Hindlimb muscle (tissue), 1 donor: ENCODE measurements at regions not wholly inside any gene's neighbourhood (a gene's known extent, or its start where the extent isn't known, plus 50 kb on each side); places are given as distances from the start of the nearest gene placed in this dataset.
A peak's percentile ranks its signal among the peaks of the same experiment; 100 is the strongest.

Experiments used
- DNase-seq: peaks from one replicate; pipeline ENCODE4 v3.0.0-alpha.2; 2013

- no peak for DNase-seq
Measured at GRCh38 chr1:42096554-42096953, 56.7 kb upstream of the GUCA2B start.

DNA sequence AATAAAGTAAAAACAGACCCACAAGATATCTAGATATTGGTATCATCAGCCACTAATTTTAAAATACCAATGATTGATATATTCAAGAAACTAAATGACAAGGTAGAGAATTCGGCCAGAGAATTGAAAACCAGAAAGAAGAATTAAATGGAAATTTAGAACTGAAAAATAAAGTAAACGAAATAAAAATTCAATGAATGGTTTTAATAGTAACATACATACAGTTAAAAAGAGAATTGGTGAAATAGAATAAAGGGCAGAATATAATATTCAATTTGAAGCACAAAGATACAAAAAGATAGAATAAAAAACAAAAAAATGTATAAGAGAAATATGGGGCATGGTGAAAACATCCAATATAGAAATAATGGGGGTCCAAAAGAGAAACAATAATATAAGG is 64.0 kb upstream of the GUCA2B start:
- DNase-seq = no peak

DNA sequence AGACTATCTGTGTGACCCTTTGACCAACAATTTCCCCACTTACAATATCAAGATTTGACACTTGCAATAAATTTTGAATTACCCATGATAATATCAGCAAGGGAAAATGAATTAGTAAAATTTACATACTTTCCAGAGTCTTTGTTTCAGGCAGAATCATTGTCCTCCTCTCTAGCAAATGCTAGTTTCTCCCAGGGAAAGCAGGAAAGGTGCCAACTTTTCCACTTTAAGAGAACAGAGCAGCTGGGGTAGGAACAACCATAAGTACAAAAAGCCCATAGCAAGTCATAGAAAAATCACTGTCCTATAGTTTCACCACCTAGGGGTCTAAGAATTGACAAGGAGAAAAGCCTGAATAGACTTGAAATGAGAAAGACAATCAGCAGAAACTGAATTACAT is 67.1 kb upstream of the GUCA2B start:
- DNase-seq = no peak

DNA sequence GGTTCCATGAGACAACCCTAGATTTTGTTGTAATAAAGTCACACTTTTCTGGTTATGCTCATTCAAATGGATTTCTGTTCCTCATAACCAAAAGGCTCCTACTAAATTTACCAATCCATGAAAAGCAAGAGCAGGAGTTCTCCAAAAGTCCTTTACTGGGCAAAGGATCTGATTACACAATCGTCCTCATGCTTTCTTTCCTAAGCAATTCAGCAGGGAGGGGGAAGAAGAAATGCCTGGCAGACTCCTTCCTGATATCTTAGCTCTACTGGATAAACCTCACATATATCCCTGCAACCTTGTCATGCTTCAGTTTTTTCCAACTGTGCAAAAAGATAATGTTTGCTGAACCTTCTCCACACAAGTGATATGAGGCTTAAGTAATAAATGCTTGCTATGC is 67.6 kb upstream of the GUCA2B start:
- peak; percentile 2 for DNase-seq

DNA sequence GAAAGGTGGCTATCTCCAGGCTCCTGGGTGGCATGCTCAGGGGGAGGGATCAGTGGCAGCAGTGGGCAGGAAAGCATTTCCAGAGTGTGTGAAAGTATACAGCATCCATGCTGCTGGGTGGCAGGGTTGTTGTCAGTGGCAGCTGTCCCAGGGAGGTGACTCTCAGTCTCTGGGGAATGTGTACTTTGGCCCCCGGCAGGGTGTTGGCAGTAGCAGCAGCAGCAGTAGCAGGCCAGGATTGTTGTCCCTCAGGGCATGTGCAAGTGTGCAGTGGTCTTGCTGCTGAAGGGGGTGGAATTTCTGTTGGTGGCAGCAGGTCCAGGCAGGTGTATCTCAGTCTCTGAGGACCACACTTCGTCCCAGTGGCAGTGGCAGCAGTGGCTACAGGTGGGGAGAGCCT is 71.7 kb upstream of the GUCA2B start:
- no peak for DNase-seq

- no peak for DNase-seq
Measured at GRCh38 chr1:42075179-42075578, 78.0 kb upstream of the GUCA2B start.

- DNase-seq = no peak
Measured at GRCh38 chr1:42070996-42071395, 82.2 kb upstream of the GUCA2B start.

DNA sequence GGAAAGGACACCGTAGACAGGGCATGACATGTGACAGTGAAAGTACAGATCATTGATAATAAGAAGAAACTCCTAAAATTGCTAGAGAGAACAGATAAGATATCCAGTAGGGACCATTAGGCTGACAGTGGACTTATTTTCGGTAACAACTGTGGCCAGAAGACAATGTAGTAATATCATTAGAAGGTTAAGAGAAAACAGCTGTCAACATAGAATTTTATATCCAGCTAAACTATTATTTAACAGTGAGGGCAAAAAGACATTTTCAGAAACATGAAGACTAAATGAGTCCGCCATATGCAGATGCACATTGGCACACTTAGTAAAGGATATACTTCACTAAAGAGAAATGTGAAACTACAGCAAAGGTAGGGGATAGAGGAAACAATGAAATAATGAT is 95.4 kb upstream of the GUCA2B start:
- no peak for DNase-seq

GRCh38 chr1:42056460-42056859 is 96.8 kb upstream of the GUCA2B start:
- no peak for DNase-seq

DNA sequence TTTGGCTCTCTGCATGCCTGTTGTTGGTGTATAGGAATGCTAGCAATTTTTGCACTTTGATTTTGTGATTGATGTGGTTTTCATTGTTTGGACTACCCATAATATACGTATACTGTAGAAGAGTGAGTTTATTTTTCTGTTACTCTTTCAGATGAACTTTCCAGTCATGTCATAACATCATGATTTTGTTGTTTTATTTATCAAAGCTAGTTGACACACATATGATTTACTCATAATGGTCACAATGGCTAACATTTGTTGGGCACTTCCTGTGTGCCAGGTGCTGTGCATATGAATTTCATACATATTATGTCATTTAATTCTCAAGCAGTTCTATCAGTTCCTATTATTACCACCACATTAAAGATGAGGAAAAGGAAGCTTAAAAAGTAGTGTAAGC is 98.1 kb upstream of the GUCA2B start:
- DNase-seq = no peak

DNA sequence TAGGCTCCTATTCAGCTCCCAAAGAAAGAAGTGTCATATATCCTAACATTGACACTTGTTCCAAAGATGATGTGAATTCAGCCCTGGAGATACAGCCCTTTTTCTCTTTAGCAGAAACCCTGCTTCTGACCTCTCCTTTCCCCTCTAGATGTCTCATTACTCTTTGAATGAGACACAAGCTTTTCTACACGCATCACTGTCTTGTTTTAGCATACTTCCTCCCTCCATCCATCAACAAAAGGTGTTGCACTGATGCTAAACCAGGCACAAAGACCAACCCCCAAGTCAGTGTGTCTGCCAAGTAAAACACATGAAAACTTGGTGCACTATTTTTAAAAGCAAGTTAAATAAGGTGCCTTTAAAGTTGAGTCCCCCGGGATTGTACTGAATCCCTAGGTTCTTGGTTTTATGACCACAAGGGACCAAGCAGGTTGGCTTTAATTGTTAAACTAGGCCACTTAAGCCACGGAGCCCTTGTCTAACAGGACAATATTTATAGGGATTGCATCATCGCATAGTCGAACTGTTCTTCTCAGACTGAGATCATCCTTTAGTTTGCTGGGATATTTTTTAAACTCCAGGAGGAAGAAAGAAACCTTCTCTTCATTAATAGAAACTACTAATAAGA is 101.0 kb upstream of the GUCA2B start:
- DNase-seq = no peak

GRCh38 chr1:42047508-42047880 is 105.7 kb upstream of the GUCA2B start:
- DNase-seq = no peak

- no peak for DNase-seq
Measured at GRCh38 chr1:42046761-42047507, 106.3 kb upstream of the GUCA2B start.

DNA sequence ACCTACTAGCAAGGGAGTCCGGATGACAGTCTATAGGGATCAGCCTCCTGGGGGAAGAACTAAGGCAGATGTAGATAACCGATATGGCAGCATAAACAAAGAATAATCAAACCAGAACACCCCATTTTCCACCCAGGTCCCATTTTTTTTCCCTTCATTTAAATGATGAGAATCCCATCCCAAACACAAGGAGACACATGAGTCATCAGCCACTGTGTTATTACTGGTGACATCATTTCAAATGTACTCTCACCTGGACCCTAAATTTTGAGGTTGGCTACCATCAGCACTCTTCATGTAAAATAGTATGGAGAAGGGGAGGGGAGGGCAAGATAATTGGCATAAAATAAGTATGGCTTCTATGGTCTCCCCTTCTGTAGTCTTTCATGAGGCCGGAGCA is 108.9 kb upstream of the GUCA2B start:
- DNase-seq = no peak

GRCh38 chr1:42043811-42044210 is 109.4 kb upstream of the GUCA2B start:
- no peak for DNase-seq

- no peak for DNase-seq
Measured at GRCh38 chr1:42043182-42043581, 110.0 kb upstream of the GUCA2B start.

DNA sequence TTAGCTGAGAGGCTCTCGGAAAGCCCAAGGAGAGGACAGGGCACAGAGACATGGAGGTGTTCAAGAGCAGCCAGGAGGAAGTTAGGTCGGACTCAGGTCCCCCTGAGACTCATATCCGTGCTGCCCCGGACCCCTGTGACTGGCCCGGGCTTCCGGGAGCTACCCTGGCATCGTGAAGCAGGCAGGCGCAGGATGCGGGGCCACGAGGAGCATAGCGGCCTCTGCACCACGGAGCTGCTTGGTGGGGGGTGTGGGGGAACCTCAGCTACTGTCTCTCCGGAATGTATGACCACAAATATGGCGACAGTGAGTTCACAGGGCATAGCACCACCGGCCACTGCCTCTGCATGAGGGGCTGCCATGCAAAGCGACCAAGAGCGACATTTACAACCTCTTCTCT is 112.2 kb upstream of the GUCA2B start:
- DNase-seq = no peak

GRCh38 chr1:42040159-42040558 is 113.1 kb upstream of the GUCA2B start:
- DNase-seq = no peak

DNA sequence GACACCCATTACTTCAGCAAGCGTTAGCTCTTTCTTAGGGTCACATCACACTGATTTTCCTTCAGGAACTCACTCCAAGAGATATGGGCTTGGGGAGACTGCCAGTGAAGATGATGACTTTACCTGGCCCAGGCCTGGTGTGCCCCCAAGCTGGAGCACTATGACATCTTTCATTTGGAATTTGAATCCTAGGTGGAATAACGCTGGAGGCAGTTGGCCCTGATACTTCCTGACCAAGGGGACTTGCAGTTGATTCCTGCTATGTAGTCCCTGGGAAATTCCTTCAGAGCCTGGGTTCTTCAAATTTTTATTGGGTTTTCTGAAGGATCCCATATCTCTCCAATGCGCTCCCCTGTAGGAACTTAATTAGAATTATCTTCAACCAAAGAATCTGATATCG is 114.9 kb upstream of the GUCA2B start:
- DNase-seq = no peak

DNA sequence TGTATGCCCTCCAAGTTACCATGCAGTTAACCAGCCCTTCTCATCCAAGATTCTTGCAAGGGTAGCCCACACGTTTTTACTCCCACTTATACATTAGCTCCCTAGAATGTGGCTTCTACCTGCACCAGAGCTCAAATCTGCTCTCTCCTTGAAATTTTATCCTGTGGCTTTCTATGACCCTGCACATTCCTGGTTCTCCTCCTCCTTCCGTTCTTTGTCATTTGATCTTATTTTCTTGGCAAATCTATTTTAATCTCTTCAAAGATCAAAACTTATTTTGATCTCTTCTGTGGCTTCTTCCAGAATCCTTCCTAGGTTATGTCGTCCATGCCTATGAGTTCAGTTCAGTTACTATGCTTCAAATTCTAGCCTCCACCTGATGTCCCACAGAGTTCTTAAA is 115.6 kb upstream of the GUCA2B start:
- no peak for DNase-seq

- no peak for DNase-seq
Measured at GRCh38 chr1:42037161-42037560, 116.0 kb upstream of the GUCA2B start.

DNA sequence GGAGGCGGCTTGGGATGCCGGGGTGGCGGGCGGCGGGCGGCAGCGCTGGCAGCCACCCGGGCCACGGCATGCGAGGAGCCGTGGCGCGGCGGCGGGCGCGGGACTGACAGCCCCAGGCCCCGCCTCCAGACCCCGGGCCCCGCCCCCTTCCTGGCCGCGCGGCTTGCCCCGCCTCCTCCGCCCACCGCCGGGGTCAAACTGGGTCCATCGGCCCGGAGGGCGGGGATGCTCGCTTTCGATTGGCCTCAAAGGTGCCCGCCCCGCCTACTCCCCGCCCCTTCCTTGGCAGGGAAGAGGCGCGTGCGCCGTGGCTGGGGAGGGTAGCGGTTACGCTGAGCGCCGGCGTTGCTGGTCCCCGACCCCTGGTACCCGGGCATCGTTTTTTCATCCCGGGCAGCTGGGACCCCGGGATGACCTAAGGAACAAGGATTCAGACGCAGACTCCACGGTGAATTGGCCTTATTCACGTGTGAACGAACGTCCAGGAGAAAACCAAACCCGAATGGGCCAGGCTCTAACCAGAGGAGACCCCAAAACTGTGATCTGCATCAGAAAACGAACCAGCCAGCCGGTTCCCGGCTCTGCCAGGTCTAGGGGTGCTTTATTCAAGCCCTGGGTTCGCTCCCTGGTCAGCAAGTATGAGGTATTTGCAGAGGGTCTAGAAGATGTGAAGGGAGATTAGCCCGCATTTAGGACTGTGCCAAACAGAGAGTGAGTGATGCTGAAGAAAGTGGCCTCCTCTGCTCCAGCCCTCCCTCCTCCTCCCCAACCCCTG is 117.2 kb upstream of the GUCA2B start:
- peak; percentile 93 for DNase-seq

- peak; percentile 79 for DNase-seq
Measured at GRCh38 chr1:42035205-42035829, 116.6 kb upstream of the HIVEP3 start.
